ENCODE measurements at regions not wholly inside any gene's neighbourhood (a gene's known extent, or its start where the extent isn't known, plus 50 kb on each side); places are given as distances from the start of the nearest gene placed in this dataset.

DNA sequence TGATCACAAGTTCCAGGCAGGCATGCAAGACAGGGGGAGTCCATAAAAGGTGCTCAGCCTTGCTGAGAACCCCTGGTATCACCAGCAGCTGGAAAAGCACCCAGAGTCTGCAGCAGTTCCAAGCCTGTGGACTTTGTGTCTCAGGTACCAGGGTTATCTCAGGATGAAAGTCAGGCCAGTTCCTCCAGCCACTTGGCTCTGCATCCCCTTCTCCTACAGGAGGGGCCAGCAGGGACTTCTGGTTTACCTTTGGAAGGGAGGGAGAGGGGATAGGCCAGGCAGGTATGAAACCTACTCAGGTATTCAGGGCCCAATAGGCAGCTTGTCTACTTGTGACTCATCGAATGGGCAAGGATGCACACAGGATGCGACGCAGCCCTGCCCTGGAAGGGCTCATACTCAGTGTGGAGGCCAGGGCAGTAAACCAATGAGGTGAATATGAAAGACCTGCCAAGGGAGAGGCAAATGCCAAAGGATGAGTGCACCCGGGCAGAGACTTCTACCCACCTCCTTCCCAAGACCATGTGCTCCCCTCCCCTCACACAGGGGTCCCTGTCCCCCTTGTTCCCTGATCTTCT lies 148.2 kb downstream of the SLC38A6 start:
- no peak for DNase-seq

DNA sequence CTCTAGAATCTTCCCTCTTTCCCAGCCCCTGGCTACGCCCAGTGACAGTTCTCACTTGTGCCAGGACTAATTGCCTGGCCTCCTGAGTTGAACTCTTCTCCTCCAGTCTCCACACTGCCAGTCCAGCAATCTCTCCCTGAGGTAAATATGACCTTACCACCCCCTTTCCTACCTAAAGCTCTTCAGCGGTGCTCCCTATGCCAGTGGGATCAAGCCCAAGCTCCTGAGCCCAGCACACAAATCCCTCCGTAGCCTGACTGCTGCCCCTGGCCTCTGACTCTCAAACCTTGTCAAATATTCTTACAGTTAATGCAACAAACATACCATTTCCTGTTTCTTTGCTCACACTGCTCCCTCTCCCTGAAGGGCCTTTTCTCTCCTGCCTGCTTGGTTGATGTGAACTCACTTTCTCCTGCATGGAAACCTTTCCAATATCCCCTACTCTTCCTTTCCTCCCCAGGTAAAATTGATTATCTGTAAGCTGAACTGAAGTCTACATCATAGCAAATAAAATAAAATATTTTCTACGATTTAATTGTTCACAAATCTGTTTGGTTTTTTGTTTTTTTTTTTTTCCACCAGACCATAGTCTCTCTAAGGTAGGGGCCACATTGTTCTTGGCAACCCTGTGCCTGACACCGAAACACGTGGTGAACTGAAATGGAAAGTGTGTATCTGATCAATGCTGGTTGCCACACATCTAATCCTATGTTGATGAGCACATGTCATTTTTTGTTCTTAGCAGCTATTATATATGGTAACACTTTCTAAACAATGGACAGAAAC lies 147.5 kb downstream of the SLC38A6 start:
- DNase-seq, result no peak

DNA sequence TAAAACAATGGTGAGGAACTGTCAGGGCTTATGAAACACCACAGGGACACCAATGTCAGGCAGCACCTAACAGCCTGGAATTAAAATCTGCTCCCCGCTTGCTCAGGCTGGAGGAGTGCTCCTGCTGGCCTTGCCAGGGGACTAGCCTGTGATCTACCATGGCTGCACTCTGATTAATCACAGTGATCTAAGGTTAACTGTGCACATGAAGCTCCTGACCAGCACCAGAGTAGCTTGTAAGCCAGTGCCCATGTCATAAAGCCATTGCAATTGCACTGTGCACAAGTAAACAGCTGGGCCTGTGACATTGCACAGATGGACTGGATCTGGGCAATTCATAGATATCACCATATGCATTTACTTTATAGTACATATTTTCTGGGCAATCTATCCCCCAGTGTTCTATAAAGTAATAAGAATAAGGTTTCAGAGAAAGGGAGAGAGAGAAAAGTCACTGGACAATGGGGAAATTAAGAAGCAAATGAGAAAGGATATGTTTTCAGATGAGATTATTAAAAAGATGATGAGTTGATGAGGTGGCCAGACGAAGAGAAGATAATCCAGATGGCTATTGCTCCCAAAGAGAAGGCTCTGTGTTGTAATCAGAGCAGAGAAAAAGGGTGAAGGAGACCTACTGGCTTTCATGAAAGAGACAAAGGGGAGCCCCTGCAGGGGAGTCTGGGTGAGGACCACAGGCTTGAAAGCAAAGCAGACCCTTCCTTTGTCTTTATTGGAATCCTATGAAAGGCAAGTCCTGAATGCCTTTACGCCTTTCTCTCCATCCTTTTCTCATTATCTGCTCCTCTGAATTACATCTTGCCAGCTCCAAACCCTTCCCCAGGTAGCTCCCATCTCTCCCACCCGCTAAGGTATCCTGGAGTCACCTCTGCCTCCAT lies 145.8 kb downstream of the SLC38A6 start:
- no peak for DNase-seq

DNA sequence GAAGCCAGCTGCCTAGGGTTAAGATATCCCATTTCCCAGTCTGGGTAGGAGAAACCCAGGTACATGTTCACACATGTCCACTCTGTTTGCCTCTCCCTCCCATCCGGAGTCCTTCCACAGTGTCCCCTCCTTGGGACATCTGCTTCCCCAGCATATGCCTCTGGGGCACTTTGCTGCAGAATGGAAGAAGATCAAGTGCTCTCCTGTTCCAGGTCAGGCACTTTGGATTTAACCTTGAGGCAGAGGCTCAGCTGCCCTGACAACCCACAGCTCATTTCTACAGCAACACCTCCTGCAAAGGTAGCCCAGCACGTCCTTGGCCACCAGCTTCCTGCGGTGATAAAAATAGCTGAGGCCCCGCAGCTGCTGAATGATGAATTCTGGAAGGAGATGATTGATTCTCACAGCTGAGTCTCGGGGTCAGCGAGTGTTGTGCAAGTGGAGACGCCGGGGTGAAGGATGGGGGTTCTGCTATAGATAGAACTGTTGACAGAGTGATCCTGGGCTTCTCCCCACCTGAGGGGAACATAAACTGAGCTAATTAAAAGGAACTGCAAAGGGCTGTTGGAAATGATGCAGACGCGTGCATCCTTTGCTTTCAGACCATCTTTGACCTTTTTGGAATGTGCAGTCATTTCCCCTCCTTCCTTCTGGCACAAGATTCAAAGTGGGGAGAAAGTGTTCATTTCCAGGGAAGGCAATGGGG lies 145.0 kb downstream of the SLC38A6 start:
- no peak for DNase-seq

DNA sequence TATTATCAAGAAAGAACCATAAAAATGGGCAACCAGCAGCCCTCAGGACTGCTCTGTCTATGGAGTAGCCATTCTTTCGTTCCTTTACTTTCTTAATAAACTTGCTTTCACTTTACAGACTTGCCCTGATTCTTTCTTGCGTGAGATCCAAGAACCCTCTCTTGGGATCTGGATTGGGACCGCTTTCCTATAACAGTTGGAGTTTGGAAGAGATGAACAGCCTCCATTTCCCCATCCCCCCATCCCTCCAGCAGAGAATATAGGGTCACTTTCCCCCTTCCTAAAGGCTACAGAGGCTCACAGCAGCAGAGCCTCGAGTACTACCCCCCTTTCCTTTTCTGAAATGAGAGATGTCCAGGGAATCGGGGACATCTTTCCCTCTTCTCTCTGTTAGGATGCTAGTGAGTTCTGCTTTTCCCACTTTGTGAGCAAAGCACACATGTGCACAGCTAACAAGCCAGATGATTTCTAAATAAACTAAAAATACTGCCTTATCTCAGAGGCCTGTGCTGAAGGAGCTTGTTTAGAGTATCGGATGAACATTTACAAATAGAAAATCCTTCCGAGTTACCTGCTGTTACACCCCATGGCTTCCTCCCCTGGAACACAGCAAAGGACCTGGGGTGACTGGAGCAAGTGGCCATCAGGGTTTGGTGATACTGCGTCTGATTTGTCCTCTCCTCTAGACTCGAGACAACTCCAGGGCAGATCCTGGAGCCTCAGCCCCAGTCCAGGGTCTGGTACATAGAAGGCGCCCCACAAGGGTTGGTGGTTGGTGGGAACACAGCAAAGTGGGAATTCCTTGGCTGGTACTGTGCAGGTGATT lies 144.2 kb downstream of the SLC38A6 start:
- no peak for DNase-seq

DNA sequence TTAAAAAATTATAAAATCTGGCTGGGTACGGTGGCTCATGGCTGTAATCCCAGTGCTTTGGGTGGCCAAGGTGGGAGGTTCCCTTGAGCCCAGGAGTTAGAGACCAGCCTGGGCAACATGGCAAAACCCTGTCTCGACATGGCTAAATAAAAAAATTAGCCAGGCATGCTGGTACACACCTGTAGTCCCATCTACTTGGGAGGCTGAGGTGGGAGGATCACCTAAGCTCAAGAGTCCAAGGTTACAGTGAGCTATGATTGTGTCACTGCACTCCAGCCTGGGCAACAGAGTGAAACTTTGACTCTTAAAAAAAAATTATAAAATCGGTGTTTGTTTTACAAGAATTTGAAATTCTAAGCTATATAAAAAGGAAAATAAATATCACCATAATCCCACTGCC lies 141.8 kb downstream of the SLC38A6 start:
- DNase-seq, result no peak

DNA sequence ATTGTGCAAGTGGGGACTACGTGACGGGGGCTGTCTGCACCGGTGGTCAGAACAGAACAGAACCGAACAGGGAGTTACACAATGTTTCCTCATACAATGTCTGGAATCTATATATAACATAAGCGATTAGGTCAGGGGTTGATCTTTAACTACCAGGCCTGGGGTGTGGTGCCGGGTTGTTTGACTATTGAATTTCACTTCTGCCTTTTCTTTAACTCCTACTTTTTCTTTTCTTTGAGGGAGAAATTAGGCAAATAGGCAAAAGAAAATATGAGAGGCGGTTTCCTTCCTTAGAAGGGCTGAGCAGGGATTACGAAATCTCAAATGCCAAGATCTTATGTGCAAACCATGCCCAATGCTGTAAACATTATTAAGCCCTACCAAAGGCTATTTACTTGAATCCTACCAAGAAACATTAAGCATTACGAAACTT lies 140.3 kb downstream of the SLC38A6 start:
- DNase-seq, result no peak

DNA sequence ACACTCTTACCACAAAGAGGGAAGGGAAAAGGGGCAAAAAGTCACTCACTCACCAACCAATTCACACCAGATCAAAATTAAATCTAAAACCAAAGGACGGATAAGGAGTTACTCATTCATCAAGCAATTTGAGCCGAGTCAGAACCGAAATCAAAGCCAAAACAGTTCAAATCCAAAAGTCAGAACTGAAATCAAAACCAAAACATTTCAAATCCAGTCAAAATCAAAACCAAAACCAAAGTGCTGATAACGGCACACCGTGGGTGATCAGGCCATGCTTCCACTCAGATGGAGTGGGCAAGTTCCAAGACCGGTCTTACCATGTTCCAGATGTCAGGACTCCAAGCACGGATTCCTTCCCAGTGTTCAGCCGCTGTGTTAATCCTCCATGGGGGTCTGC lies 139.5 kb downstream of the SLC38A6 start:
- no peak for DNase-seq

DNA sequence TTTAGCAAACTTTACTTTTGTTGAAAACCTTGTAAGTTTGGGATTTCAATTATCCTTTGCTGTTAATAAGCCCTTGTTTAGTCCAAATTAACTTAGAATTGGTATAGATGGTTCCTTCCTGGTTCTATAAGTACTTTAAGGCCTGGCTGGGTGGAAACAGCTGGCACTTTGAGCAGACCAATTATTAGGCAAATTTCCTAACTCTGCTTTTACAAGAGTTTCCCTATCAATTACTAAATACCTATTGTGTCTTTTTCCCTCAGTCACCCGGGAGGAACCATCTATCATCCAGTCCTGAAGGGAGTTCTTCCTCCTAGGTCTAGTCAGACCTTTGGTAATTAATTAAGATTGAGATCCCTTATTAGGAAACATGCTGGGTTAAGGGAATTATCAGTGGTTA lies 138.0 kb downstream of the SLC38A6 start:
- no peak for DNase-seq

DNA sequence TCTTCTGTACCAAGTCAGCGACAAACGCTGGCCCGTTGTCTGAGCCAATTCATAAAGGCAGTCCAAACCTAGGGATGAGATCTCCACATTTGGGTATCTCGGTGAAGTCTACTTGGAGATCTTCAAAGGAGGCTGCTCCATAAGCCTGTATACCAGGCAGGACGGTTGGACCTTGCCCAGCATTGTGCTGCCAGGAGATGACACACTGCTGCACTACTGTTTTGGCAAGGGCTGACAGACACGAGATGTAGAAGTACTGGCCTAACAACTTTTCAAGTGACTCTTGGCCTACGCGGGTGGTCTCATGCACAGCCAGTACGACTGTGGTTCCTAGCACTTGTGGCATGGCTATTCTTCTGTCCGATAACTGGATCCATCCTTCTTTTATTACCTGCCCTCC lies 135.3 kb downstream of the SLC38A6 start:
- no peak for DNase-seq

DNA sequence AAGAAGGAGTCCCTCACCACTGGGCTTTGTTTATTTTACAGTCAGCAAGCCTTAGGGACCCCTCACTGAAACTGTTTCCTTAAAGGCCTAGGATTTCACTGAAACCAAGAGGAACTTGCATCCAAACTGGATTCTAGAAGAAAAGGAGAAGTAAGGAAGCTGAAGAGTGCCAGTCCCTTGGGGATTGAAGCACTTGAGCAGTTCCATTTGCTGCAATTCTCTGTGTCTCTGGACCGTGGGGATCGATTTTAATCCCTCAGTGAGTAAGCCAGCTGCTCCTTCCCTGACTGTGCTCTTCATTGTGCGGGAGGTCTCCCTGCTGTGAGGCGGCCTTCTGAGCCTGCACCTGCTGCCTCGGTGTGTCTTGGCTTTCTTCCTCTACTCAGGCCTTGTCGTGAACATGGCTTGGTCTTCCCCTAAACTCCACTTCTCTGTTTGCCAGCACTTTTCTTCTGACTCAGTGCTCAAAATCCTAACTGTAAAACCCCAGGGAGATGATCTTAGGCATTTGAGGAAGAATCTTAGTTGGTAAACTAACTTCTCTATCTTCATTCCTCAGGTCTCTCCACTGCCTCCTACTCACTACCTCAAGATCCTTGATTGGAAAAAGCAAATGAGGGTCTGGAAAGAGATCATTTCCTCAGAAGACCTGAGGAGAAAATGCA lies 132.6 kb downstream of the SLC38A6 start:
- DNase-seq, result peak; percentile 57

DNA sequence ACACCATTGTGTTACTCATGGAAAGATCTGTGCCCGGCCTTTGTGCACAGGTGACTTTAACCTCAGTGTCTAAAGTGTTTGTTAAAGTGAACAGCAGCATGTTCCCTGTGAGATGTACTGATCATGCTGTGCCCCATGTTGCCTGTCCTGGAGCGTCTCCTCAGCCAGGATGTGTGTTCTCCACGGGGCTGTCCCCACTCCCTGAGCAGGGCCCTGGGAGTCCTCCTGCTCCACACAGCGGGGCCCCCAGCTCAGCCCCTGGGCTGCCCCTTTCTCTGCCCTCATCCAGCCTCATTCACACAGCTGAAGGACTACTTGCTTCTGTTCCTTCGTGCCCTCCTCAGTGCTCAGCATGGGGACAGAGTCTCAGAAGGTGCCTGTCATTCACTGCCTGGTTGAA lies 131.5 kb downstream of the SLC38A6 start:
- DNase-seq, result no peak

DNA sequence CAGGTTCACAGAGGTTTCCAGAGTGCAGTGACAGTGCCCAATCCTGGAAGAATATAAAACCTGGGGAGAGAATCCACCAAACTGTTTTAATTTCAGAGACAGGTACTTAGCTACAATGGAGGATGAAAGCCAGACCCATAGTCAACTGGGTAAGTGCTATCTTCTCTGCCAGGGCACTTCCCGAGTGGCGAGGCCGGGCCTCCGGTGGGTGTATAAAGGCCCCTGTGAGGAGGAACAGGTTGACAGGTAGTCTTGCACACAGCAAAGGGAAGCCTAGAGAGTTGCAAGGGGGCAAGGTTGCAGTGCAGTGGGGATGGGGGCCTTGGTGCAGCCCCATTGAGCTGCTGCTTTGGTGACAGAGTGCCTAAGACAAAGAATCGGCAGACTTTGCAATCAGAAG lies 130.7 kb downstream of the SLC38A6 start:
- no peak for DNase-seq

DNA sequence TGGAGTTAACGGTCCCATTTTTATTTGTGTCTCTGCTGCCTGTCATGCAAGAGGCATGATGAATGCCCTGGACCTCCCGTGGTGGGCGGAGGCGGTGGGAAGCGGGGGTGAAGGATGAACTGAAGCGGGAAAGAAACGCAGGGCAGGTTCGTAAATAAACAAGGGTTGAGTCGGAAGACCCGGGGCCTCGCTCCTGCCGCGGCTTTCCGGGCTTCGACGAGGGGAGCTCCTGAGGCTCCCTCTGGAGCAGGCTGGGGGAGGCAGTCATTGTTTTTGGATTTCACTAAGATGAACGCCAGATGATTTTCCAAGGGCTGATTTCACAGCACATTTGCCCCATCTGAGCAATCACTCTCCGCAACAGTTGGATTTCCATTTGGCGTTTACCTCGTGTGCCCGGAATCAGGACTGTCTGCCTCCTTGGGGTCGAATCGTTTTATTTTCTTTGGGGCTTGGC lies 130.2 kb downstream of the SLC38A6 start:
- DNase-seq, result no peak

DNA sequence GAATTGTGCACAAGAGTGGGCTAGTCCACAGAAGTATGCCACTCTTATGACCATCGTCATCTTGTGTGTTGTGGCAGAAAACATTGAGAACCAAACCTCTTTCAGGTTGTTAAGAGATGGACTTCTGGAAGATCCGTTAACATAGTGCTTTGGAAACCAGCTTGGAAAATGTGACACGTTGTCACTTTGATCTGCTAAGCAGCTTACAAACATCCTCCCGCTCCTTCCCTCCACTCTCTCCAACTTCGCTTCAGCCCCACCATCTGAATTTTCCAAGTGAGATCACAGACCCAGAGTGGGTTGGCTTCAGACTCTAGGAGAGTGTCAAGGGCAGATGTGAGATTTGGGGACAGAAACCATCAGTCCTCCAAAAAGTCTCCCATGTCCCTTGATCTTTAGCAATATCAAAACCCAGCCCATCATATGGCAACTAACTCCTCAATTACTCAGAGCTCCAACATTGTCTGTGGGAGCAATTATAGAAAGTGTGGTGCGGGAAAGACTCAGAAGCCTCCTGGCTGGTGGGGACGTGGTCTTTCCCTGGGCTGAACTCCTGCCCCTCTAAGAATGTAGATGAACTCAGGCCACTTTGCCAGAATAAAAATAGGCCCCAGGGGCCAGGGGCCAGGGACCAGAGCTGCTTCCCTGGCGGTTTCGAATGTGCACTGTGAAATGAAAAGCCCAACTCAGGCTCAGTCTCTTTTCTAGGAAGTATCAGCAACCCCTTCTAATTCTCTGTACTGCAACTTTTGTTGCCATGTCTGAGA lies 129.5 kb downstream of the SLC38A6 start:
- DNase-seq, result no peak

DNA sequence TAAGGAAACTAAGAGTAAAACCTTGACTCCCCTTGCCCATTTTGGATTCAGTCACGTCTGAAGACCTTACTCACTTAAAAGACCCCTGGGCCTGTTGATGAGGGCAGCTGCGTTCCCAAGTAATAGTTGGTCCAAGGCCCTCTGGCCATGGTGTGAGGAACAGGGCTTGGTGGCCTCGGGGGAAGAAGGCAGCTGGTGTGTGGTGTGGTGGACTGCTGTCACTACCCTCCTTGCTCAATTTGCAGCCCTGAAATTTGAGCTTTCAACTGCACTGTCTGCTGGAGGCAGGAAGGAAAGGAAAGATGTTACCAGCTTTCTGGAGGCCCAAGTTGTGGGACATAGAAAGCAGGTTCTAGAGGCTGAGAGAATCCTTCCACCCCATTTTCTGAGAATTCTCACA lies 128.2 kb downstream of the SLC38A6 start:
- no peak for DNase-seq

DNA sequence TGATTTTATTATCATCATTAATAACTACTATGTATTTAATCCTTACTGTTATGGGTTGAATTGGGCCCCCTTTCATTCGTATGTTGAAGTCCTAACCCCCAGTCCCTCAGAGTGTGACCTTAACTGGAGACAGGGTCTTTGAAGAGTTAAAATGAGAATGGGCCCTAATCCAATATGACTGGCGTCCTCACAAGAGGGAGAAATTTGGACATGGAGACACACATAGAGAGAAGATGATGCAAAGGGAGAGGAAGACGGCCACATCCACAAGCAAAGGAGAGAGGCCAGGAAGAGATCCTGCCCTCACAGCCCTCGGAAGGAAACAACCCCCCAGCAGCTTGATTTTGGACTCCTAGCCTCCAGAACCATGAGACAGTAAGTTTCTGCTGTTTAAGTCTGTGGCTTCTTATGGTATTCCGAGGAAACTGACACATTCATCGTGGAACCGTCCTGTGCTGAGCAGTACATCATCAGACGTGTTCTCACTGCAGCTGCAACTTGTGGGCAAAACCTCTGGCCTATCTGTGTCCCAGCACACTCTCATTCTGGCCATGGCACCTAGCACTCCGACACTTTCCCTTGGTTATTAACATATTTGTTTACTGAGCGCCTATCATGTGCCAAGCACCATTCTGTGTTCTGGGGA lies 127.6 kb downstream of the SLC38A6 start:
- no peak for DNase-seq

DNA sequence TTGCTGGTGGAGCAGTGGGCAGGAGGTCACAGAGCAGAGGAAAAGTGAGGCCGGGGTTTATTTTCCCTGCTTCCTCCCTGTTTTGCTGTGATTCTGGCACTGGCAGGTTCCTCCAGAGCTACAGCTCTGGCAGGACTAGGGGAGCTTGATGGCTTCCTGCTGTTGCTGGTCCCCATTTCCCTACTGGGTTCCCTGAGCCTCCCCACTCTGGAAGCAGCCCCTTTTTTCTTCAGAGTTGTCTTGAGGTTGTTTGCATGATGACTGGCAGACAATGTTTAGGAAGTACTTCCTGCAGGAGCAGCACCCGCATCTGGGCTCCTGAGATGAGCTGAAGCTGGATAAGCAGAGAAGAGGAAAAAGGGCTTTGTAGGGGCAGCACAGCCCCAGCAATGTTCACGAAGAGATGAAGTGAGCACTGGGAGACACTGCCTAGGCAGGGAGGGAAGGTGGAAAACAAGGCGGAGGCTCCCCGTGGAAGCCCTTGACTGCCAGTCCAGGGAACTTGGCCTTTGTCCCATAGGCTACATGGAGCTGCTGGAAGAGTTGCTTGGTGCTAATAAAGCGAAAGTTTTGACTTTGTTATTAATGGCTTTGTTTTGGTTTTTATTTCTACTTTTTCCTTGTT lies 126.9 kb downstream of the SLC38A6 start:
- no peak for DNase-seq

DNA sequence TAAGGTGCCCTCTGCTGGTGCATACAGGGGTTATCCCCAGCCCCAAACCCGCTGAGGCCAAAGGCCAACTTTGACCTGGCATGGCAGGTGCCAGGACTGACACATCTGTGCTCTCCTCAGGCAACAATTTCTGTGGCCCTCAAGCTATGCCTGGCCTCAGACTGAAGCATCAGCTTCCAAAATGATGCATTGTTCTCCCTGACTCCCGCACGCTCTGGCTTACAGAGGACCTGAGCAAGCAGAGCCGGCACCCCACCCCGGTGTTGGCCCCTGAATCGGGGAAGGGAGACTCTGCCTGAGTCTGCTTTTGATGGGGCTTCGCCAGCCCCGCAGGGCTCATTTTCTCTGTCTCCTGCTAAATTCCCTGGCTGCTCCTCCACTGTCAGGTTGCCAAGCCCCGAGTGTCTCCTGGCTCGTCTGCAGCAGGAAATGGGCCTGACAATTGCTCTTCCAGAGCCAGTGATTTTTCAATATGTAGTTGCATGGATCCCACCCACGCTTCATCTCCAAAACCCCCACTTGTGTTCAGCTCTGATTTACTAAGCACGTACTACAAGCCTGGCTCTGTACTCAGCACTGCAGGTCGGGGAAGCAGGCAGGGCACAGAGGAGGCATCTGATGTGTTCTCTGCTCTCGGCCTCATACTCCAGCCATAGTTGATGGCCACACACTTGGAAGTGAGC lies 126.1 kb downstream of the SLC38A6 start:
- peak; percentile 68 for DNase-seq

Measured in NCI-H1092 treated with DMSO at 0.1 percent for 48 hours (cell line).